LNCAP (cell line): ENCODE measurements at regions not wholly inside any gene's neighbourhood (a gene's known extent, or its start where the extent isn't known, plus 50 kb on each side); places are given as distances from the start of the nearest gene placed in this dataset.

Experiments used
- CTCF ChIP-seq: fragments of 450-650 bp; IDR thresholded peaks from 2 replicates; pipeline ENCODE4 v1.5.1; 2017; ENCODE audit warnings: mild to moderate bottlenecking

- TF ChIP-seq CTCF: no peak
Observed at GRCh38 chr1:201605385-201606010, 66.6 kb downstream of the NAV1 start.

GRCh38 chr1:201606096-201606495, 67.2 kb downstream of the NAV1 start:
- no peak for TF ChIP-seq CTCF

- no peak for TF ChIP-seq CTCF
Observed at GRCh38 chr1:201606623-201607022, 67.7 kb downstream of the NAV1 start.

- TF ChIP-seq CTCF: no peak
Observed at GRCh38 chr1:201608635-201609395, 69.9 kb downstream of the NAV1 start.

- no peak for TF ChIP-seq CTCF
Observed at GRCh38 chr1:201609661-201610318, 70.9 kb downstream of the NAV1 start.

GRCh38 chr1:201610858-201611257, 71.9 kb downstream of the NAV1 start:
- TF ChIP-seq CTCF: no peak

- no peak for TF ChIP-seq CTCF
Observed at GRCh38 chr1:201612645-201613044, 73.7 kb downstream of the NAV1 start.
